Fibroblast of mammary gland (primary cell): ENCODE measurements at regions not wholly inside any gene's neighbourhood (a gene's known extent, or its start where the extent isn't known, plus 50 kb on each side); places are given as distances from the start of the nearest gene placed in this dataset.

Source experiments
- DNase-seq: peaks from one replicate; pipeline ENCODE4 v3.0.0-alpha.2; 2010; ENCODE audit warnings: low read depth
- H3K4me3 ChIP-seq: 2 replicates; pipeline ENCODE4 v1.5.1; 2011; ENCODE audit warnings: low read depth, mild to moderate bottlenecking, low read length, moderate library complexity; ENCODE audit not compliant: control insufficient read depth
- CTCF ChIP-seq: conservative IDR thresholded peaks from 2 replicates; pipeline ENCODE4 v1.5.1; 2011; ENCODE audit warnings: low read depth, low read length, inconsistent platforms; ENCODE audit not compliant: control insufficient read depth, insufficient read depth

GRCh38 chr17:78305801-78306200 is 54.1 kb downstream of the SOCS3 start:
- H3K4me3 ChIP-seq: no peak overlapping the region
- no peak for DNase-seq
- TF ChIP-seq CTCF: no peak

DNA sequence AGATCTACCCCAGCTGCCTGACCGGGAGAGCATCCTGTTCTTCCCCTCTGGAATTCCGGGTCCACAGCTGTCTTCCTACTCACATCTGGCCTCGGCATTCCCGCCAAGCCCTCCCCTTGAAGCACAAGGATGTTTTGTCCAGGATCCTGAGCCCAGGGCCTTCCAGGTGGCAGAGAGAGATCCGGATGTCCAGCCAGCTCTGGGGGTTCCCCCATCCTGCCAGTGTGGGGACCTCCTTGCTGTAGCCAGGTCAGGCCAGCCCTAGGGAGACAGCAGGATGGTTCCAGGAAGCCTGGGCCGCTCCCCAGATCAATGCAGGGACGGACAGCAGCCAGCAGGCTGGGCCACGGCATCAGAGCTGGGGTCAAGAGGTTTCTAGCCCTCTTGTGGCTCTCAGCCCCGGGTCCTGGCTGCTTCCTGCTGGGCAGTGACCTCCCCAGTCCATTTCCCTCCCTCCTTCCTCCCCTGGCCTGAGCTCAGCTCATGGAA is 55.3 kb downstream of the SOCS3 start:
- no peak for DNase-seq

GRCh38 chr17:78302478-78302877 is 57.4 kb downstream of the SOCS3 start:
- no peak for TF ChIP-seq CTCF
- H3K4me3 ChIP-seq: no peak overlapping the region

More for the DNA sequence above, 55.3 kb downstream of the SOCS3 start:
- no peak overlapping the region for H3K4me3 ChIP-seq
- TF ChIP-seq CTCF: no peak

GRCh38 chr17:78301821-78302213 is 58.1 kb downstream of the SOCS3 start:
- H3K4me3 ChIP-seq: no peak overlapping the region
- no peak for TF ChIP-seq CTCF
- no peak for DNase-seq

More at GRCh38 chr17:78302478-78302877, 57.4 kb downstream of the SOCS3 start:
- DNase-seq: no peak

DNA sequence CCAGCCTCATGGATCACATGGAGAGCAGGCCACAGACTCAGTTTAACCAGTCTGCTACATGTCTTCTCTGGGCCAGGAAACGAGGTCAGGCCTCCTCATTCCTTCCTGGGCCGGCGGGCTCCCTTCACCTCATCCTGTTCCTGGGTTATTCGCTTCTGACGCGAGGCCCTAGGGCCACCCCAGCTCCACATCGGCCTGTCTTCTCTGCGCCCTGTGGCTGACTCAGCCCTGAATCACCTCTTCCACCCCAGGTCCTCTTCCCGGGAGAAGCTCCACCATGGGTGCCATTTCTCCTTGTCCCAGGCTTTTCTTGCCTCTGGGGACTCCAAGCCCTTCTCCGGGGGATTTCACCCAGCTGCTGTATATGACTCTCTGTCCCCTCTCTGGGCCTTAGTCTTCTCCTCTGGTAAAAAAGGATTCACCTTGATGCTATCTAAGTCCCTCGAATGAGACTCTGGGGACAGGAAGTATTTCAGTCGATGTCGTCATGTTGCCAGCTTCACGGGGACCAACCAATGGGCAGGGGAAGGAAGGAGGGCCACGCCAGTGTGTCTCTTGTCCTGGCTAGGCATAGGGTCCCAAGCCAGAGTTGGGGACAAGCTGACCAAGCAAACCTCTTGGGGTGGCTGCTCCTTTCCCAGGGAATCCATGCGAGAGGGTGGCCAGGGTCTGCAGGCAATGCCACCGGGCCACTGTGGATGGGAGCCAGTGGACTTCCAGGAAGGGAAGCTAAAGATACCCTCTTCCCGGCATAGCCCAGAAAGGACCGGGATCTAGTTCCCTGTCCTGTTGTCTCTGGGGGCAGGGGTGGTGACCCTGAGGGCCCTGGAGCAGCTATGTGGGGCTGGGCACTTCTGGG is 58.7 kb downstream of the SOCS3 start:
- peak; percentile 45 for DNase-seq
- TF ChIP-seq CTCF: no peak
- no peak overlapping the region for H3K4me3 ChIP-seq

- no peak for DNase-seq
- TF ChIP-seq CTCF: no peak
- H3K4me3 ChIP-seq: no peak overlapping the region
These were observed 60.8 kb downstream of the SOCS3 start for GRCh38 chr17:78299049-78299448.
